ENCODE measurements at regions not wholly inside any gene's neighbourhood (a gene's known extent, or its start where the extent isn't known, plus 50 kb on each side); places are given as distances from the start of the nearest gene placed in this dataset.

DNA sequence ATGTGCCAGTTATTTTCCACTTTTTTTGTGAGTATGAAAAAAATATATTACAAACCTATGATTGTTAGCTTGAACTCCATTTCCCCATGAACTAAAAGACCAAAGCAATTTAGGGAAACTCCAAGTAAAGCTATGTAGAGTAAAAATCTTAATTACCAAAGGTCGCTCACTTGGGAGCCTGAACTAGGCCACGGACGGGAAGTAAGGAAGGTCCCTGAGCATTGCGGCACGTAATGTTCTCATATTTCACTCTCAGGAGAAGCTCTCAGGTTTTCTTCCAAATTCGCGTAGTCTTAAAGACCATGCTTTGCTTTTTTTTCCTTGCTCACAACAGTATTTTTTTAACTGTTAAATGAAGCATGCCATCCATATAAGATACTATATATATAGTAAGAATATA lies 215.3 kb upstream of the RARB start:
- TF ChIP-seq REST (IDR thresholded peaks at IDR 0.05; ENCODE audit: insufficient replicate concordance, low read depth) = no peak
- no peak for TF ChIP-seq POLR2AphosphoS5 (IDR thresholded peaks at IDR 0.05; ENCODE audit: low read depth)
